Heart left ventricle (tissue), 16 donors: ENCODE measurements at regions not wholly inside any gene's neighbourhood (a gene's known extent, or its start where the extent isn't known, plus 50 kb on each side); places are given as distances from the start of the nearest gene placed in this dataset.

ENCODE experiments used
- ATAC-seq, 4 donors: fragments of 200-7000 bp; cut with Tn5 transposase; one replicate each; pipeline ENCODE4 v1.9.1; 2020 to 2022; ENCODE audit warnings: moderate library complexity in 4 of 4, mild to moderate bottlenecking in 3 of 4, moderate number of reproducible peaks in 1 of 4
- DNase-seq, 5 donors: peaks; one replicate each; pipeline ENCODE4 v3.0.0-alpha.2; 2020
- H3K27ac ChIP-seq, 12 donors: fragments of 200-600 bp; sonication (generic) in 4 of 12; one replicate each; pipeline versions ENCODE4 v1.5.0 to v1.8.0; 2016 to 2022; ENCODE audit warnings: mild to moderate bottlenecking in 2 of 12
- H3K27me3 ChIP-seq, 9 donors: fragments of 200-600 bp; sonication (generic) in 2 of 9; one replicate each; pipeline versions ENCODE4 v1.5.1 to v1.8.0; 2016 to 2022; ENCODE audit warnings: mild to moderate bottlenecking in 3 of 9
- H3K36me3 ChIP-seq, 9 donors: fragments of 200-600 bp; sonication (generic) in 2 of 9; one replicate each; pipeline versions ENCODE4 v1.5.0 to v1.8.0; 2018 to 2022; ENCODE audit warnings: mild to moderate bottlenecking in 2 of 9
- H3K4me1 ChIP-seq, 12 donors: fragments of 200-600 bp; sonication (generic) in 4 of 12; one replicate each; pipeline versions ENCODE4 v1.5.0 to v1.8.0; 2016 to 2022; ENCODE audit warnings: mild to moderate bottlenecking in 3 of 12
- H3K4me3 ChIP-seq, 12 donors: fragments of 200-600 bp; sonication (generic) in 4 of 12; one replicate each; pipeline versions ENCODE4 v1.5.0 to v1.8.0; 2017 to 2022; ENCODE audit warnings: mild to moderate bottlenecking in 9 of 12, moderate library complexity in 4 of 12
- H3K9me3 ChIP-seq, 12 donors: fragments of 200-600 bp; sonication (generic) in 4 of 12; one replicate each; pipeline versions ENCODE4 v1.5.0 to v1.8.0; 2016 to 2022; ENCODE audit warnings: mild to moderate bottlenecking in 1 of 12
- POLR2A ChIP-seq, 2 donors: fragments of 450-650 bp; IDR thresholded peaks; one replicate each; pipeline ENCODE4 v1.6.1; 2017; ENCODE audit warnings: antibody characterized with exemption in 2 of 2, mild to moderate bottlenecking in 2 of 2, moderate library complexity in 2 of 2
- WGBS, 4 donors: extraction: QIAGEN DNeasy Blood & Tissue Kit in 2 of 4; methylation state at CpG; one replicate each; pipeline versions ENCODE4 v1.1.5 to v1.1.7; 2013 to 2018; 5-methylcytosine and 5-hydroxymethylcytosine counted together
- intact Hi-C, 10 donors: fragments of 100-400 bp; cut with DNase I; formaldehyde crosslinking; loops; one replicate each; pipeline versions ENCODE4 v1.11.1 to v1.14.2; 2022
- TF ChIP-seq, protein P1 (sequence below), 12 donors: fragments of 200-600 bp; sonication (generic) in 4 of 12; IDR thresholded peaks; one replicate each; pipeline versions ENCODE4 v1.5.0 to v1.8.0; 2018 to 2022; ENCODE audit warnings: antibody characterized with exemption in 12 of 12, mild to moderate bottlenecking in 5 of 12
- donor health status: ischemic (EF 13 %, LVEDD 7.1; RV severe dilation, severe dysfunction).
- donor health status: healthy with polysubstance abuse.
- donor health status: DM: no; HTN: yes; CAD: no.
- donor health status: DM: no; HTN: no; CAD: no.
- donor health status: ischemic (EF 25% LVEDD 6.9; RV normal size, moderate dysfunction).
- donor health status: ischemic (EF 25% LVEDD 5.7; RV mildly dilated, moderate dysfunction).
- donor health status: healthy.
- donor health status: DM: yes; HTN: yes; CAD: no.
- donor health status: ischemic (EF 35%, LVEDD 5.7; RV mildly dilated, moderate dysfunction).
- donor health status: nonischemic (EF 11% LVEDD 7.7; RV severe dilation, severe dysfunction).
- donor health status: DM: yes; HTN: yes; CAD: no.
- donor health status: PGD.
- donor health status: ischemic (EF 29% LVEDD 5.4; RV normal size, mild dysfunction).
- donor health status: nonischemic (EF 23%, LVEDD 6.1; RV moderate dilation, normal function).

DNA sequence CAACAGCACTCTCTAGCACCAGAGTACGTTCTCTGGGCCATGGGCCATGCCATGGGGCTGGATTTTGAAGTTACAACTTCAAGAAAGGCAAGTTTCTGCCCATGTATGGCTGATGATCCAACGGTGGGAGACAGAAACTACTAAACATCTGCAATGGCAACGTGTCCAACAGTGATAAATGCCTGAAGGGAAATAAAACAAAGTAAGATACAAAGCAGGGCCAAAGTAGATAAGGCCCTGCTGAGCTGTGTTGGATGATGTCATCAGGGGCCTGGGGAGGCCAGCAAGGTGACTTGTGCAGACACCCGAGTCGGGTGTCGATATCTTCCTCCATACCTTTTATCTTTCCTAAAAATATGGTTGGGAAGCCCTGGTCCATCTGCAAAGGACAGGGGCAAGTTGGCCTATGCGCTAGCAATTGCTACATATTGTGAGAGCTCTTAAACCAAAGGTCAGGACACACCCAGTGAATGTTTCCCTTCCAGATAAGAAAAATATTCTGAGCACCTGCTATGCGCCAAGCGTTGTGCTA lies 487.2 kb downstream of the MN1 start:
- Histone ChIP-seq H3K27me3 (peaks cover 0 to 16% (median 4%) of the 10 kb centered on the region in 9 donors), H3K36me3 (no peaks in the 10 kb centered on the region), H3K4me3 (no peak overlapping the region), H3K4me1 (peaks cover 0 to 27% (median 2%) of the 10 kb centered on the region in 12 donors), H3K9me3 (peaks cover 0 to 3% (median 0%) of the 10 kb centered on the region in 12 donors), H3K27ac (peak overlapping the region in 3 of 12 donors; percentile 60 to 66 (median 63))
- ATAC-seq (no peak), DNase-seq (no peak)
- intact Hi-C loops: no loop called here
- TF ChIP-seq POLR2A (IDR thresholded peaks at IDR 0.05): no peak
- TF ChIP-seq, protein P1, sequence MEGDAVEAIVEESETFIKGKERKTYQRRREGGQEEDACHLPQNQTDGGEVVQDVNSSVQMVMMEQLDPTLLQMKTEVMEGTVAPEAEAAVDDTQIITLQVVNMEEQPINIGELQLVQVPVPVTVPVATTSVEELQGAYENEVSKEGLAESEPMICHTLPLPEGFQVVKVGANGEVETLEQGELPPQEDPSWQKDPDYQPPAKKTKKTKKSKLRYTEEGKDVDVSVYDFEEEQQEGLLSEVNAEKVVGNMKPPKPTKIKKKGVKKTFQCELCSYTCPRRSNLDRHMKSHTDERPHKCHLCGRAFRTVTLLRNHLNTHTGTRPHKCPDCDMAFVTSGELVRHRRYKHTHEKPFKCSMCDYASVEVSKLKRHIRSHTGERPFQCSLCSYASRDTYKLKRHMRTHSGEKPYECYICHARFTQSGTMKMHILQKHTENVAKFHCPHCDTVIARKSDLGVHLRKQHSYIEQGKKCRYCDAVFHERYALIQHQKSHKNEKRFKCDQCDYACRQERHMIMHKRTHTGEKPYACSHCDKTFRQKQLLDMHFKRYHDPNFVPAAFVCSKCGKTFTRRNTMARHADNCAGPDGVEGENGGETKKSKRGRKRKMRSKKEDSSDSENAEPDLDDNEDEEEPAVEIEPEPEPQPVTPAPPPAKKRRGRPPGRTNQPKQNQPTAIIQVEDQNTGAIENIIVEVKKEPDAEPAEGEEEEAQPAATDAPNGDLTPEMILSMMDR (IDR thresholded peaks at IDR 0.05): no peak
- 64 to 72% (median 69%) methylated on average over 9 of the region's 9 CpGs for whole genome bisulfite sequencing, 4 donors

DNA sequence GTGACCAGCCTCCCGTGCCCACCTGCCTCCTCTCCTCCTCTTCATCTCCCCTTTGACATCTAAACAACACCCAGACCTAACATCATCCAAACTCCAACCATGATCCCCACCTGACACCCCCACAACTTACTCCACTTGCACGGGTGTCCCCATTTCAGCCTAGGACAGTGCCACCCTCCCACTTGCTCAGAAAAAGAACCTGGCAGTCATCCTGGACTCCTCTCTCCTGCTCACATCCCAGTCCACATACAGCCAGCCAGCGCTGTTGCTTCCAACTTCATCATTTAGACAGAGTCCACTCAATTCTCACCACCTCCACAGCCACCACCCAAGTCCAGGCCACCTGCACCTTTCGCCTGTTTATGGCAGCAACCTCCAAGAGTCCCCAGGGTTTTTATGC lies 485.7 kb downstream of the MN1 start:
- H3K4me3 ChIP-seq: no peak overlapping the region
- TF ChIP-seq POLR2A (IDR thresholded peaks at IDR 0.05): no peak
- TF ChIP-seq, protein P1 (IDR thresholded peaks at IDR 0.05): no peak
- intact Hi-C loops: no loop called here
- no peaks in the 10 kb centered on the region for H3K36me3 ChIP-seq
- H3K4me1 ChIP-seq: peaks cover 0 to 27% (median 2%) of the 10 kb centered on the region in 12 donors
- H3K27me3 ChIP-seq: peaks cover 0 to 13% (median 3%) of the 10 kb centered on the region in 9 donors
- 93 to 99% (median 95%) methylated on average over 4 of the region's 4 CpGs for WGBS, 4 donors
- no peak for ATAC-seq
- H3K27ac ChIP-seq: no peak overlapping the region
- H3K9me3 ChIP-seq: peaks cover 0 to 7% (median 0%) of the 10 kb centered on the region in 12 donors
- no peak for DNase-seq

GRCh38 chr22:27317096-27317495 lies 484.5 kb downstream of the MN1 start:
- intact Hi-C loops: no loop called here
- Histone ChIP-seq H3K36me3 (no peaks in the 10 kb centered on the region), H3K9me3 (peaks cover 0 to 7% (median 0%) of the 10 kb centered on the region in 12 donors), H3K4me3 (no peak overlapping the region), H3K4me1 (peaks cover 0 to 20% (median 0%) of the 10 kb centered on the region in 12 donors), H3K27ac (no peak overlapping the region), H3K27me3 (peaks cover 0 to 18% (median under 1%) of the 10 kb centered on the region in 9 donors)
- 71 to 87% (median 78%) methylated on average over 5 of the region's 5 CpGs for WGBS, 4 donors
- DNase-seq (no peak), ATAC-seq (no peak)
- no peak for TF ChIP-seq POLR2A (IDR thresholded peaks at IDR 0.05)
- TF ChIP-seq, protein P1 (IDR thresholded peaks at IDR 0.05): no peak

- ATAC-seq (no peak), DNase-seq (no peak)
- H3K9me3 ChIP-seq: peaks cover 0 to 7% (median 0%) of the 10 kb centered on the region in 12 donors
- 71 to 82% (median 78%) methylated on average over 15 of the region's 15 CpGs for WGBS, 4 donors
- peaks cover 0 to 12% (median 0%) of the 10 kb centered on the region in 12 donors for H3K4me1 ChIP-seq
- no peak overlapping the region for H3K4me3 ChIP-seq
- TF ChIP-seq POLR2A (IDR thresholded peaks at IDR 0.05): no peak
- TF ChIP-seq, protein P1 (IDR thresholded peaks at IDR 0.05): no peak
- intact Hi-C loops: no loop called here
- no peak overlapping the region for H3K27ac ChIP-seq
- no peaks in the 10 kb centered on the region for H3K36me3 ChIP-seq
- peaks cover 0 to 20% (median 4%) of the 10 kb centered on the region in 9 donors for H3K27me3 ChIP-seq
These were observed 483.6 kb downstream of the MN1 start for GRCh38 chr22:27317971-27318428.
